ENCODE measurements at regions not wholly inside any gene's neighbourhood (a gene's known extent, or its start where the extent isn't known, plus 50 kb on each side); places are given as distances from the start of the nearest gene placed in this dataset.
"Not testable (repeated sequence)": the region's sequence is repeated elsewhere in the genome, so short reads cannot be mapped to it uniquely, and the experiment has no call there.

DNA sequence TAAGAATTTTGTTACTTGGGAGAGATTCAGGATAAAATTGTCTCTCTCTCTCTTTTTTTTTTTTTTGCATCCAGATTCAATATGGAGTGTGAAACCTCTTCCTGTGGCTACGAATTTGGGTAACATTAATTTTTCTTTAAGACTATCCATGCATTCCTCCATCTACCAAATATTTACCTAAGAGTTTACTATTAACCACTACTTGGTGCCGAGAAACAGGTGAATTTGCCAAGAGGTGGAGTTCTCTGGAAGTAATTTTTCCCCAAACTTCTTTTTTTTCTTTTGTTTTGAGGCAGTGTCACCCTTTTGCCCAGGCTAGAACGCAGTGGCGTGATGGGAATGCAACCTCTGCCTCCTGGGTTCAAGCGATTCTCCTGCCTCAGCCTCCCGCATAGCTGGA lies 206.3 kb upstream of the VLDLR start:
- peaks cover 5% of the 10 kb centered on the region for H3K27me3 Mint-ChIP-seq
- H3K4me3 Mint-ChIP-seq: no peak overlapping the region
- DNase-seq: no peak
- no peak for ATAC-seq (ENCODE audit: low read depth)
- no peak overlapping the region for H3K27ac Mint-ChIP-seq
- H3K9me3 Mint-ChIP-seq: no peaks in the 10 kb centered on the region
- H3K4me1 Mint-ChIP-seq: no peaks in the 10 kb centered on the region
- H3K36me3 Mint-ChIP-seq: no peaks in the 10 kb centered on the region
- POLR2A ChIA-PET: no interaction called here

DNA sequence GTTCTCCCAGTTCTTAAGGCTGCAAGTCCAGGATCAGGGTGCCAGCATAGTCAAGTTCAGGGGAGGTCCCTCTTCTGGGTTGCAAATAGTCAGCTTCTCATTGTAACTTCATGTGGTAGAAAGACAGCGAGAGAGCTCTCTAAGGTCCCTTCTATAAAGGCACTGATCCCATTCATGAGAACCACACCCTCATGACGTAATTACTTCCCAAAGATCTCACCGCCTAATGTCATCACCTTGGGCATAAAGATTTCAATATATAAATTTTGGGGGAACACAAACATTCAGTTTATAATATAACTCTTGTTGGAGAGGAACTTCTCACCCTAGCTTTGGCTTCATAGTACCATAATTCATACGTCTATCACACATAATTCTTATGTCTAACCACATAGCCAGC lies 203.9 kb upstream of the VLDLR start:
- DNase-seq (no peak), ATAC-seq (ENCODE audit: low read depth) (no peak)
- peaks cover 5% of the 10 kb centered on the region for H3K27me3 Mint-ChIP-seq
- no peaks in the 10 kb centered on the region for H3K4me1 Mint-ChIP-seq
- no peaks in the 10 kb centered on the region for H3K9me3 Mint-ChIP-seq
- no peaks in the 10 kb centered on the region for H3K36me3 Mint-ChIP-seq
- H3K4me3 Mint-ChIP-seq: no peak overlapping the region
- H3K27ac Mint-ChIP-seq: no peak overlapping the region
- POLR2A ChIA-PET: no interaction called here

DNA sequence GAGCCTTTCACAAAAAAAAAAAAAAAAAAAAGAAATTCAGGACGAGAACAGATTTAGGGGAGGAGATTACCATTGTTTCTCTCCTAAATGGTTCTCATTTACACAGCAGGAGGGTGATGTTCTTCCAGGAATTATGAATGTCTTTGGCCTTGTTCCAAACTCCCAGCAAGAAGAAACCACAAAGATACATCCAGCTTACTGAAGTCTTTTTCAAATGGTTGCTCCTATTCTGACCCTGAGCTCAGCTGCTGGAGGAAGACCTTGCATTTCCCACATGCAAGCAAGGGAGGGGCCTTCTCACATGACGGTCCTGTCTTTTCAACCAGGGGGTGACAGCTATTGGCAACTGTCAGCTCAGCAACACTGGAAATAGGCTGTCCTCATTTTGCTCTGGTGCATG lies 203.0 kb upstream of the VLDLR start:
- Mint-ChIP-seq H3K27me3 (peaks cover 5% of the 10 kb centered on the region), H3K27ac (no peak overlapping the region), H3K4me1 (no peaks in the 10 kb centered on the region), H3K9me3 (no peaks in the 10 kb centered on the region), H3K36me3 (no peaks in the 10 kb centered on the region), H3K4me3 (no peak overlapping the region)
- DNase-seq (no peak), ATAC-seq (ENCODE audit: low read depth) (no peak)
- POLR2A ChIA-PET: no interaction called here

DNA sequence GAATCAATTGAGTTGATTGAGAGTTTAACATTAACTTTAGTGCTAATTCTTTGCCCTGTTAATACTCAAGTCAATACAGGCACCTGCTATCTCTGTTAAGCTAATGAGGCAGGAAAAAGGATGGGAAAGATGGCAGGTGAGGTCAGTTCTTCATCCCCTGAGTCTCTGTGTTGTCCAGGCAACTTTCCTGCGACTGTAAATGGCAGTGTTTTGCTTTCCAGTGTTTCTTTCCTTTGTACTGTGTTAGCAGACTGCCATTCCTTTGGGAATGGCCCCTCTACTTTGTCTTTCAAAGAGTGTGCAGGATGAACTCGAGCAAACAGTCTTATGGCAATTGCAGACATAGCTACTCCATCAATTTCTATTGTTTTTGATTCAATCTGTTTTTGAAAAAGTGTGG lies 202.2 kb upstream of the VLDLR start:
- no peak overlapping the region for H3K27ac Mint-ChIP-seq

DNA sequence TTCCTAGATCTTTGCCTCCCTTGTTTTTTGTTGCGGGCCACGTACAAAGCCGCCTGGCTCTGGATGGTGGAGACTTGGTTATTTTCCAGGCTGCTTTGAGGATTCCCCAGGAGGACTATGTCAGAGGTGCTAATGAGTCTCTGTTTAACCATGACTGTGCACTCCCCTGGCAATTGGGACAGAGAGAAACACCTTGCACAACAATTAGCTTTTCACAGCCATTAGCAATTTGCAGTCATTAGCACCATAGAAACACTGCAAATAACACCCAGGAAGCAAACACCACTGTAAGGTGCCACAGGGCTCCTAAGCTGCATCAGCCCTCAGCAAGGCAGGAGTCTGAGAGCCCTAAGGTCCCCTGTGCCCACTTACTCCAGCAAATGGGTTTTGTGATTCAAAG lies 201.0 kb upstream of the VLDLR start:
- no peaks in the 10 kb centered on the region for H3K9me3 Mint-ChIP-seq
- no peak overlapping the region for H3K4me3 Mint-ChIP-seq
- POLR2A ChIA-PET: no interaction called here

More for the DNA sequence above, 202.2 kb upstream of the VLDLR start:
- Mint-ChIP-seq H3K4me3 (no peak overlapping the region), H3K9me3 (no peaks in the 10 kb centered on the region), H3K4me1 (no peaks in the 10 kb centered on the region), H3K36me3 (no peaks in the 10 kb centered on the region), H3K27me3 (peaks cover 5% of the 10 kb centered on the region)
- ATAC-seq (ENCODE audit: low read depth) (no peak), DNase-seq (no peak)
- POLR2A ChIA-PET: no interaction called here

DNA sequence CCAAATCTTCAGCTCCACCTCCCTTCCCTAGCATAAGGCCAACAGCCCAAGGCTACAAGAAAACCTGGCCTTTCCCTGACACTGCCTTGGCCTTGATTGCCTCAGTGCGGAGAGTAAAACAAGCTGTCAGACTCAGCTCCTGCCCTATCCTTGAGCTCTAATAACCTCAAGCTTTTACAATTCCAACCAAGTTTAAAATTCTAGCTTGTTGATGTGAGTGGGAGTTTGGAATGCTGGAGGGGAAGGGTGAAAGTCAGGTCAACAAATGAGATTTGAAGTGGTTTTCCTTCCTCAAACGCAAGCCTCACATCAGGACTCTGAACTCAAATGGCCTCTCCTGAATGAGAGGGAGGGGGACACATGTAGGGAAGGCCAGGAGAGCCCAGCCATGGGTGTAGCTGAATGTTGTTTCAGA lies 197.0 kb upstream of the VLDLR start:
- ATAC-seq (ENCODE audit: low read depth) (no peak), DNase-seq (no peak)
- no peak overlapping the region for H3K4me3 Mint-ChIP-seq
- no peak overlapping the region for H3K27ac Mint-ChIP-seq
- POLR2A ChIA-PET: no interaction called here
- H3K4me1 Mint-ChIP-seq: no peaks in the 10 kb centered on the region
- no peaks in the 10 kb centered on the region for H3K9me3 Mint-ChIP-seq
- peaks cover 5% of the 10 kb centered on the region for H3K27me3 Mint-ChIP-seq
- H3K36me3 Mint-ChIP-seq: no peaks in the 10 kb centered on the region

More for the DNA sequence above, 201.0 kb upstream of the VLDLR start:
- Mint-ChIP-seq H3K27me3 (peaks cover 5% of the 10 kb centered on the region), H3K36me3 (no peaks in the 10 kb centered on the region), H3K4me1 (no peaks in the 10 kb centered on the region), H3K27ac (no peak overlapping the region)
- DNase-seq: no peak
- no peak for ATAC-seq (ENCODE audit: low read depth)

DNA sequence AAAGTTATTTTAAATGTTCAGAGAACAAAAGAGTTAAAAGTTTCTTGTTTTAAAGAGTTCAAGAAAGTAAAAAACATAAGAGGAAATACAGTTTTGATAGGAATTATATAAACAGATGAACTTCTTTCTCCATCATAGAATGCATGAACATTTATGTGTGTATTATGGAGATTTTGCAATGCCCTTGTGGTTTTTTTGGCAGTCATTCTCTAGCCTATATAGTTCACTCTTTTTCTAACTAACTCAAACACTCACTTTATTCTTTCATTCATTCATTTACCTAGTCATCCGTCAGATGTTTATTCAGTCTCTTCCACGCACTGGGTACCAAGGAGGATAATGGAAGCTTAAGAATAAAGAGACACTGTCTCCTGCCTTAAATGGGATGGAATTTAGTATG lies 195.9 kb upstream of the VLDLR start:
- POLR2A ChIA-PET: no interaction called here
- peaks cover 3% of the 10 kb centered on the region for H3K27me3 Mint-ChIP-seq
- H3K27ac Mint-ChIP-seq: no peak overlapping the region
- ATAC-seq (ENCODE audit: low read depth) (no peak), DNase-seq (no peak)
- no peaks in the 10 kb centered on the region for H3K9me3 Mint-ChIP-seq
- H3K36me3 Mint-ChIP-seq: no peaks in the 10 kb centered on the region
- H3K4me1 Mint-ChIP-seq: no peaks in the 10 kb centered on the region
- H3K4me3 Mint-ChIP-seq: no peak overlapping the region

DNA sequence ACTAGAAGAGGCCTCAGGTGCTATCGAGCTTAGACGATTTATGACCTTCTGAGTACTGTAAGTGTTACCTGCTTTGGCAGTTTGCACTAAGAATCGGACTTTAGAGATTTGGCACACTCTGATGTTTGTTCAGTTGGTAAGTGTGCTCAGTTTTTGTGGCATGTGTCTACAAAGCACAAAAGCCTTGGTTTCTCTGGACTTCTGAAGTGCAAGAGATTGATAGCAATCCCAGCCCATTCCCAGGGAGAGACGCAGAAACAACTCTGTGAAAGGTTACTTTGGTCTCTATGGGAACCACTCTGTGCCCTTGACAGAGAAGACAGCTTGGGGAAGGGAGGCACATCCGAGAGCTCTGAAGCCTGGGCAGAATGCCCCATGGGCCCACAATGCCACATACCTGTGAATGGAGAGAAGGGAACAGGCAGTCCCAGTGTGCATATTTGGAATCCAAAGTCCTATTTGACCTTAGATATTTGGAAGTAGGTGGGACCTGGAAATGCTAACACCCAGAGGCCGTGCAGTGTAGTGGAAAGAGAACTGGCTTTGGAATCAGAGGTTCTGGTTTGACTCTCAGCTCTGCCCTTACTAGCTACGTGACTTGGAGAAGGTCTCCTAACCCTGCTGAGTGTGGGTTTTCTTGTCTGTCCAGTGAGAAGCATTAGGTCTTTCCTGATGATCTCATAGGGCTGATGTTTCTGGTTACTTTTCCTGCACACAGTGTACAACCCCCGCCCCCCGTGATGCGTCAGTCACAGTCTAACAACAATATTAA lies 194.3 kb upstream of the VLDLR start:
- ATAC-seq (ENCODE audit: low read depth): no peak
- peaks cover 3% of the 10 kb centered on the region for H3K27me3 Mint-ChIP-seq
- no peak overlapping the region for H3K4me3 Mint-ChIP-seq
- H3K9me3 Mint-ChIP-seq: no peaks in the 10 kb centered on the region
- no peaks in the 10 kb centered on the region for H3K36me3 Mint-ChIP-seq
- H3K4me1 Mint-ChIP-seq: no peaks in the 10 kb centered on the region
- no peak overlapping the region for H3K27ac Mint-ChIP-seq
- POLR2A ChIA-PET: no interaction called here
- no peak for DNase-seq

DNA sequence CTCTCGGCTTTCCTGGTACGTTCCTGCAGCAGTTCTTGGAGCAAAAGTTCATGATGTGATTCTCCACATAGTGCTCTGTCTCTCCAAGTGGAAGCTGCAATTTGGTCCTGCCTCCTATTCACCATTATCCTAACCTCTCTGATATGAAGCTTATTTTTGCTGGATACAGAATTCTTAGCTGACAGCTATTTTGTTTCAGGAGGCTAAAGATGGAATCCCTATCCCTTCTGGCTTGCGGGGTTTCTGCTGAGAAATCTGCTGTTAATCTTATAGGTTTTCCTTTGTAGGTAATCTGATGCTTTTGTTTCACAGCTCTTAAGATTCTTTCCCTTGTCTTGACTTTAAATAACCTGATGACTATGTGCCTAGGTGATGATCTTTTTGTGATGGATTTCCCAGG lies 181.6 kb upstream of the VLDLR start:
- POLR2A ChIA-PET: no interaction called here
- Mint-ChIP-seq H3K27me3 (peaks cover 2% of the 10 kb centered on the region), H3K36me3 (no peaks in the 10 kb centered on the region), H3K27ac (no peak overlapping the region), H3K4me1 (no peaks in the 10 kb centered on the region), H3K4me3 (no peak overlapping the region), H3K9me3 (peaks cover 6% of the 10 kb centered on the region)
- no peak for ATAC-seq (ENCODE audit: low read depth)
- DNase-seq: no peak

DNA sequence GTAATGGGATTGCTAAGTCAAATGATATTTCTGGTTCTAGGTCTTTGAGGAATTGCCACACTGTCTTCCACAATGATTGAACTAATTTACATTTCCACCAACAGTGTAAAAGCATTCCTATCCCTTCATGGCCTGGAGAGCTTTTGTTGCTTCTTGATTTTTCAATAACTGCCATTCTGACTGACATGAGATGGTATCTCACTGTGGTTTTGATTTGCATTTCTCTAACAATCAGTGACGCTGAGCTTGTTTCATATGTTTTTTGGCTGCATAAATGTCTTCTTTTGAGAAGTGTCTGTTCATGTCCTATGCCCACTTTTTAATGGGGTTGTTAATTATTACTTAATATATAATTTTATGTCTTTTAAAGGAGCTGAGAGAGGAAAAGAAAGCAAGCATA lies 177.7 kb upstream of the VLDLR start:
- H3K4me1 Mint-ChIP-seq; H3K27me3 Mint-ChIP-seq; H3K27ac Mint-ChIP-seq; DNase-seq; ATAC-seq (ENCODE audit: low read depth); H3K4me3 Mint-ChIP-seq; H3K9me3 Mint-ChIP-seq; POLR2A ChIA-PET; H3K36me3 Mint-ChIP-seq: not testable (repeated sequence)

DNA sequence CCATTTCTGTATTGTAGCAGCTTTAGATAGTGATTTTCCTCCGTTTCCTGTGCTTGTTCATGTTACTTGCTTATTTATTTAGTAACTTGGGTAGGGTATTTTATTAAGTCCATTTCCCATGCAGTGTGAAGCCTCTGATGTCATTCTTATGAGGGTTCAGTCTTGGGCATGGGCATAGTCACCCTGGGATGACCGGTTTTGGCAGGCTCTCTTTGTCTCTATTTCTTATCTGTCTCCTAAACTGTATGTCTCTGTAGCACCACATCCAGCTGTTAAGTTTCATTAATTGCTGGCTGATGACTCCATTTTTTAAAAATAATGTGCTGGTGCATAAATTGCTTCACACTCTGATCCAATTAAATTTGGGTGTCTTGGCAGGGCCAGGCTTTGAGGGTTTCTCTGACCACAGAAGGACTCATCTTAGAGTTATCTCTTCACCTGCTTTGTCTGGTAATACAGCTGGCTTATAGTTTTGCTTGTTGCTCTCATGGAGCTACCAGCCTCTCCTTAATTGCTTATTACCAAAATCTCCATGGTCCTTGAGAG lies 173.3 kb upstream of the VLDLR start:
- Mint-ChIP-seq H3K4me3 (no peak overlapping the region), H3K36me3 (no peaks in the 10 kb centered on the region), H3K27ac (no peak overlapping the region), H3K27me3 (no peaks in the 10 kb centered on the region), H3K4me1 (no peaks in the 10 kb centered on the region), H3K9me3 (no peaks in the 10 kb centered on the region)
- DNase-seq (no peak), ATAC-seq (ENCODE audit: low read depth) (no peak)
- POLR2A ChIA-PET: no interaction called here

DNA sequence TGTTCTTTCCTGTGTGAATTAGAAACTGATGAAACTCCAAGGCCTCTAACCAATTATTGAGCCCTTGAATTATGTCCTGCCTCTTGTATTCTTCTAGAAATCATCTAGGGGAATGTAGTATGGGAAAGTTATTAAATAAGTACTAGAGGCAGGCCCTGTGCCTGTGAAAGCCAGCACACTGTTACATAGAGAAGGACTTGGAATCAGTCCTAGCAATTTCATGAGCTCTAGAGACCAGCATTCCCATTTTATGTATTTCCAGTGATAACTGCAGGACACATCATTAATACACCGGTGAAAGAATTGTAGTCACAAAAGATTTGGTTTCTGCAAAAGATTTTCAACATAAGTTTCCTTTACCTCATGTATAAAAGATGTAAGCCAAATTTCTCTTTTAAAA lies 168.5 kb upstream of the VLDLR start:
- Mint-ChIP-seq H3K4me1 (no peaks in the 10 kb centered on the region), H3K4me3 (no peak overlapping the region), H3K27me3 (peaks cover 3% of the 10 kb centered on the region), H3K36me3 (no peaks in the 10 kb centered on the region), H3K9me3 (no peaks in the 10 kb centered on the region), H3K27ac (no peak overlapping the region)
- ATAC-seq (ENCODE audit: low read depth) (no peak), DNase-seq (no peak)
- POLR2A ChIA-PET: no interaction called here

DNA sequence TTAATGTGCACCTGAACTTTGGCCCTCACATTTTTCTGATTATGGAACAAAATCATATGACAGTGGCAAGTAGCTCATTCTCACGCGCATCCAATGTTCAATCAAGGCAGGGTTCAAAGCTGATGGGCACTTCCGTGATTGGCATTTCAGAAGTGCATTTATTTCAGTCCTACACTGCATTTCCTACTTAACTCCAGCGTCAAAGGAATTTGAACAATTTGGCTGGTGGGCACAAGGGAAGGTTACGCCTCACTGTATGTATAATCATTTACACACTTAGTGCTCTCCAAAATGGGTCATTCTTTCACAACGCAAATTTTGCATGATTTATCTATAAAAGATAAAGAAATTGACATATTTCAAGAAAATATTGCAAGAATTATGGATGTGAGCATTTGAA lies 167.9 kb upstream of the VLDLR start:
- Mint-ChIP-seq H3K27ac (no peak overlapping the region), H3K36me3 (no peaks in the 10 kb centered on the region), H3K4me1 (no peaks in the 10 kb centered on the region), H3K9me3 (no peaks in the 10 kb centered on the region), H3K4me3 (no peak overlapping the region), H3K27me3 (peaks cover 3% of the 10 kb centered on the region)
- DNase-seq: no peak
- POLR2A ChIA-PET: no interaction called here
- ATAC-seq (ENCODE audit: low read depth): no peak

DNA sequence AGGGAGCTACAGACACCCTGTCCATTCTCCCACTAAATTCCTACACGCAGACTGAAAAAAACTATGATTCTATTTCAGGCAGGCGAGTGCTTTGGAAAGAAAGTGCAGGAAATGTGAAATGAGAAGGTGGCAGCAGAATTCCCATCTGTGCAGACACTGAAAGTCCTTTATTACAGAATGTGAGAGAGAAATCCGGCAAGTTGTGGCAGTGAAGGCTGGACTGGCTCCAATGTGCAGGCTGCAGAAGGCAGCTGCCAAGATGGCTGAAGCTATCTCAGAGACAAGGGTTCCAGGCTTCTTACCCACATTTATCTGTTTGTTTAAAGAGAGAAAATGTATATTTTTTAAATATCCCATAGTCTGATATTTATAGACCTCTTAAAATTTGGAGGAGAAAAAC lies 161.8 kb upstream of the VLDLR start:
- no peak overlapping the region for H3K4me3 Mint-ChIP-seq
- no peaks in the 10 kb centered on the region for H3K9me3 Mint-ChIP-seq
- no peak overlapping the region for H3K27ac Mint-ChIP-seq
- peaks cover 3% of the 10 kb centered on the region for H3K27me3 Mint-ChIP-seq
- H3K36me3 Mint-ChIP-seq: no peaks in the 10 kb centered on the region
- ATAC-seq (ENCODE audit: low read depth): no peak
- no peaks in the 10 kb centered on the region for H3K4me1 Mint-ChIP-seq
- POLR2A ChIA-PET: no interaction called here
- DNase-seq: no peak

DNA sequence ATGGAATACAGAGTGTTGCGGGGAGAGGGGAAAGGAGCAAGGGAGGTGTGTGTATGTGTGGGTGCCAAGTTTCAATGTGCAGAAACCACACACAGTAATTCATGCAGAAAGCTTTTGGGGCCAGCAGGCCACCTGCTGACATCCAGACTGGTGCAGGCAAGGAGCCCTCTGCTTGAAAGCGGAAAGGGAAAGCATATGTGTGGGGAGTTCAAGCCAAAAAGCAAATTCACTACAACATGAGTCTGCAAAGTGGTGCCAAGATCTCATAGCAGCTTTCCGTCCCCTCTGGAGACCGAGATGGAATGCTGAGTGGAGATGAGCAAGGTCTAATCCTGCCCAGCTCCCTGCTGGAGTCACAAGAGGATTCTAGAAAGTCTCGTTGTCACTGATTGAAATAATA lies 159.7 kb upstream of the VLDLR start:
- Mint-ChIP-seq H3K27ac (no peak overlapping the region), H3K4me3 (no peak overlapping the region), H3K4me1 (no peaks in the 10 kb centered on the region), H3K36me3 (no peaks in the 10 kb centered on the region), H3K27me3 (peaks cover 3% of the 10 kb centered on the region), H3K9me3 (no peaks in the 10 kb centered on the region)
- no peak for DNase-seq
- no peak for ATAC-seq (ENCODE audit: low read depth)
- POLR2A ChIA-PET: no interaction called here
